GM21447 (cell line): ENCODE measurements at regions not wholly inside any gene's neighbourhood (a gene's known extent, or its start where the extent isn't known, plus 50 kb on each side); places are given as distances from the start of the nearest gene placed in this dataset.
A peak's percentile ranks its signal among the peaks of the same experiment; 100 is the strongest.

Experiments used
- ATAC-seq: cut with Tn5 transposase; IDR thresholded peaks from one replicate; pipeline ENCODE4 v1.9.1; 2021; ENCODE audit not compliant: unreplicated experiment

DNA sequence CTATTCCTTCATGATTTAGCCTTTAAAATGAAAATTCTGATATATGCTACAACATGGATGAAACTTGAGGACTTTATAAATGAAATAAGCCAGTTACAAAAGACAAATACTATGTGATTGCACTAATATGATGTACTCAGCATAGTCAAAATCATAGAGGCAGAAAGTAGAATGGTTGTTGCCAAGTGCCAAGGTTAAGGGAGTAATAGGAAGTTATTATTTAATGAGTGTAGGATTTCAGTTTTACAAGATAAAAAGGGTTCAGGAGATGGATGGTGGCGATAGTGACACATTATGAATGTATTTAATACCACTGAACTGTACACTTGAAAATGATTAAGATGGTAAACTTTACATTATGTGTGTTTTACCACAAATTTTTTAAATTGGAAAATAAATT, 73.1 kb upstream of the FMN2 start:
- no peak for ATAC-seq

DNA sequence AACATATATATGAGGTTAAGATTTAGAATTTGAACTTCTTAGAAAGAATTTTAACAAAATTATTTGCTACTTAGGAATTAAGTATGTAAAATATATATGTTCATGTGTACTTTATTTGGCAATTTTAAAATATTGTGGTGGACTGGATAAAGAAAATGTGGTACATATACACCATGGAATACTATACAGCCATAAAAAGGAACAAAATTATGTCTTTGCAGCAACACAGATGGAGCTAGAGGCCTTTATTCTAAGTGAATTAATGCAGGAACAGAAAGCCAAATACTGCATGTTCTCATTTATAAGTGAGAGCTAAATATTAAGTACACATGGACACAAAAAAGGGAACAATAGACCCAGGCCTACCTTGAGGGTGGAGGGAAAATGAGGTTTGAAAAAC, 72.2 kb upstream of the FMN2 start:
- ATAC-seq, result no peak

DNA sequence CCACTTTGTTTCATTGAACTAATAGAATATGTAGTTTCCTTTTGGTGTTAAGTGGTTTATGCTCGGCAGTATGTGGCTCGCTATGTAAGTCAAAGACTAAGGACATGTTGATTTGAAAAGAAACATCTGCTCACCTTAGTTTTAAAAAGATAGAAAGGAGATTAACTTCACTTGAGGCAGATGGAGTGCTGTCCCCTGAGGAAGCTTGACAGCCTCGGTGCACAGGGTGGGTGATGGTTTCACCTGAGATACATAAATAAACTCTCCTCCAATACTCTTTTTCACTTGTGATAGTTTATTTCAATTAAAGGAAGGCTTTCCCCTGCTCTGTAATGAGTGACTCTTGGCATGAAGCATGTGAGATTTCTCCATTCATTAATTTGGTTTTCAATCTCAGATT, 70.8 kb upstream of the FMN2 start:
- ATAC-seq, result no peak

DNA sequence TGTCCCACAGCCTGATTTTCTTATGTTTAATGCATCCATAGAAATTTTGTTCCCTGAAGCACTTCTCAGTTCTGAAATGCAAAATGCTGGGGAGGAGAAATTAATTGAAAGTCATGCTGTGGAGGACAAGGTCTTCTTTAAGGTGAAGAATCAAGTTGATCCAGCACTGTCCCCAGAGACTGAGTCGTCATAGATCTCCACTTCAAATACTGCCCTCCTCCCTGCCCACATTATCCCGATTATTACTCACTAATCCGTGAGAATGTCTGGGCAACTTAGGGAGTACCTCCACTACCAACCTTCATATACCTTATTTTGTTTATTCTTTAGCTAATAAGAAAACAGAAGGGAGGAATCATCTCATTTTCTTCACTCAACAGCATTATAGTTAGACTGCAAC, 70.0 kb upstream of the FMN2 start:
- ATAC-seq, result no peak

DNA sequence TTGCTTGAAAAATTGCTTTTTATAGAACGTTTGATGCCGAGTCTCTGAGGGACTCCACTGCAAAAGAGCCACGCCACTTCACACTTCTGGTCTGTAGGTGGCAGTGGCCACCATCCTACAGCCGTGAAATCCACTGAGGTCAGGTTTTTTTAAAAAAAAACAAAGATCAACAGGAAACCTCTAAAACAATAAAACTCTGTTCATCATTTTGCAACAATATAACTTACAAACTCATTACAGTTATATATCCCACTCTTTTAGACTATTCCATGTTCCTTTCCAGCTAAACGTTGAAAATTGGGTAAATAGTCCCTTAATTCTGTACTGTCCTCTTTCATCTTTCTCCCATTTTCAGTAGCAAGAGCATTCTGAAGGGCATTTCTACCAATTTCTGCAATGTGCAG, 64.6 kb upstream of the FMN2 start:
- ATAC-seq, result peak; percentile 72

DNA sequence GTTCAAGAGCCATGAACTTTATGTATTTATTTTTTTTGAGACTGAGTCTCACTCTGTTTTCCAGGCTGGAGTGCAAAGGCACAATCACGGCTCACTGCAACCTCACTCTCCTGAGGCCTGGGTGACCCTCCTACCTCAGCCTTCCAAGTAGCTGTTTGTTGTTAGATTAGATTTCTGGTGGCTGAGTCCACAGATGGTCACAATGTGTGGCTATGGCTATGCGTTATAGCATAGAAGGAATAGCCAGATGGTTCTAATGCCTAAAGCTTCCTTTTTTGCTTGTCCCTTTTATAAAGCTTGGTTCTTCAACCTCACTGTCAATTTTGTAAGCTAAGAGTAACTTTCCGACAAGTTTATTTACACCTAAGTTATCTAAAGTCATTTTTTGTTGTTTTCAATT, 62.3 kb upstream of the FMN2 start:
- no peak for ATAC-seq

DNA sequence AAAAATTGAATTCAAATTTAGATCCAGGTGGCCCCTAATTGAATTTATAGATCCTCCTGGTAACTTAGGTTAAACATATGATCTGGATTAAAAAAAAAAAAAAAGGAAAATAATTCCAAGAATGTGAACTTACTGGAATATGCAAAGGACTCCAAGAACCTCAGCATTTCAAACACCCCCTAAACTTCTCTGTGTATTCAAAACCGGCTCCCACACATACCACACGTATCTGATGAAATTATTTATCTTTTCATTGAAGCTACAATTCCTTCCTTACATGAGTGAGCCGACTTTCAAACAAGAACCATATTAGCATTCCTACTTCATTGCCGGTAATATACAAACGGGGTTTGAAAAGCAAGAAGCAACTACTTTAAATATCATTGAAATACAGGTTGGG, 61.4 kb upstream of the FMN2 start:
- no peak for ATAC-seq

DNA sequence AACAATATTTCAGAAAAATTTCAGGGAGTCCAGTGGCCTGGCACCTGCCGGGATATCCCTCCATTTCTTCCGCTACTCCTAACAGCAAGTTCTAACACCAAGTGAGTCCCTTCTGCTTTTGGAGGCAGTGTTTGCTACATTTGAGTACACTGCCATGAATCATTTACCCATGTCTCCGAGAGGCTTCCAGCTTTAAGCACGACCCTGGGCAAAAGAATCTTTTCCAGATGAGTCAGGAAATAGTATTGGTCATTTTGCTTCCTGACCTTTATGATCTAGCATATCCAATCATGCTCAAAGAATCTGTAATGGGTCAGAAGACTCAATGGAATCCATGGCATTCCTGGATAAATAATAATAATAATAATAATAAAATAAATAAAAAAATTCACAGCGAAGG, 60.7 kb upstream of the FMN2 start:
- no peak for ATAC-seq

DNA sequence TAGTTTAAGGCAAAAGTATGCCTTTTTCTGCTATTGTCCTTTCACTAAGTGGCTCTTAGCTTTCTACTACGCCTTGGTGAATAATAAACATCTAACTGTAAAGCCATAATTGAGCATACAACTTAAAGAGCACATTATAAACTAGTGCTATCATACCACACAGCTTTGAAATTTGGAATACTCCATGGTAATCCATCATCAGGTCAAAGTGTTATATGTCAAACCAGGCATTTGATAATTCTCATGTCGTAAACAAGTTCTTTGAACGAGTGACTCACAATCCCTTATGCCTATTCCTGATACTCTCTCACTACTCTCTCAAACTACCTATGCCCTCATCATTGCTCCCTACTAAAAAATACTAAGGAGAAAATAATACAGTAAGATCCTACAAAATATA, 60.3 kb upstream of the FMN2 start:
- no peak for ATAC-seq

DNA sequence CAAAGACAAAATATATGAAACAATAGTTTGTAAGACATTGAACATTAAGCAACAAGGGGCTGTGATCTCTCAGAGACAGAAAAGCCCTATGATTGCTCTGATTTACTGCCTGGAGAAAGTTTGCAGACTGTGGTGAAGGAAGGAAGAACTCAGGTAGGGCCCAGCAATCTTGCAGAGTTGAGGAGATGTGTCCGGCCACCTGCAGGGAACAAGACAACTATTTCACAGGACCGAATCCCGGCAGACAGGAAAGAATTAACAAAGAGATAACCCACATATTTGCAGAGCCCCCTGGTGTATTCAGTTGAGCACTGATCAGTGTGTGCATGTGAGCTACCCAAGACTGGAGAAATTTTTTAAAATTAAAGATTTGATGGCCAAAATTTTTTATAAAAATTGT, 58.3 kb upstream of the FMN2 start:
- ATAC-seq, result no peak

DNA sequence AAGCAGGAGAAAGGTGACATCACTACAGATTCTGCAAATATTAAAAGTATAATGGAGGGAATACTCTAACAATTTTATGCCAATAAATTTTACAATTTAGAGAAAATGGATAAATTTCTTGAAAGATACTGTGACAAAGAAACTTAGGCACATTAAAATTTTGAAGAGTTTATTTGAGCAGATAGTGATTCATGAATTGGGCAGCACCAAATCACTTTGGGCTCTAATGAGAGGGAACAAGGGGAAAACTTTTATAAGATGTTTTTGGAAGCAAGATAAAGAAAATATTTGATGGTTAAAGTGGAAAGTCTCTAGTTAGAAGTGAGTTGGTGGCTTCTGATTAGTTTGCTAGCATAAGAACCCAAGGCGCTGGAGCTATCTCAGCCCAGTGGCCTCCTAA, 55.2 kb upstream of the FMN2 start:
- no peak for ATAC-seq
